H9 (cell line): ENCODE measurements at regions not wholly inside any gene's neighbourhood (a gene's known extent, or its start where the extent isn't known, plus 50 kb on each side); places are given as distances from the start of the nearest gene placed in this dataset.

Experiments
- DNase-seq: peaks from one replicate; pipeline ENCODE4 v3.0.0-alpha.2; 2017
- H2AFZ ChIP-seq: one replicate; pipeline ENCODE4 v1.6.1; 2013; ENCODE audit warnings: mild to moderate bottlenecking, low read length, control low read depth, moderate library complexity
- H2AK5ac ChIP-seq: 2 replicates; pipeline ENCODE4 v1.6.1; 2013; ENCODE audit warnings: low read length, control low read depth, mixed read lengths; ENCODE audit not compliant: insufficient read length
- H2BK120ac ChIP-seq: one replicate; pipeline ENCODE4 v1.6.1; 2013; ENCODE audit warnings: low read depth, mild to moderate bottlenecking, low read length, control low read depth, inconsistent platforms; ENCODE audit not compliant: poor library complexity, severe bottlenecking
- H2BK12ac ChIP-seq: 2 replicates; pipeline ENCODE4 v1.6.1; 2013; ENCODE audit warnings: low read length, control low read depth, mixed read lengths, low read depth; ENCODE audit not compliant: insufficient read length
- H2BK15ac ChIP-seq: 2 replicates; pipeline ENCODE4 v1.6.1; 2013; ENCODE audit warnings: low read depth, low read length, control low read depth
- H2BK20ac ChIP-seq: one replicate; pipeline ENCODE4 v1.6.1; 2013; ENCODE audit warnings: low read depth, mild to moderate bottlenecking, low read length, control low read depth, inconsistent platforms; ENCODE audit not compliant: poor library complexity, severe bottlenecking
- H2BK5ac ChIP-seq: 2 replicates; pipeline ENCODE4 v1.6.1; 2013; ENCODE audit warnings: low read length, control low read depth, mixed read lengths; ENCODE audit not compliant: insufficient read length
- H3K14ac ChIP-seq: 2 replicates; pipeline ENCODE4 v1.6.1; 2013; ENCODE audit warnings: low read length, control low read depth; ENCODE audit not compliant: insufficient read depth
- H3K18ac ChIP-seq: 2 replicates; pipeline ENCODE4 v1.6.1; 2013; ENCODE audit warnings: low read depth, mild to moderate bottlenecking, mixed read lengths, low read length, control low read depth; ENCODE audit not compliant: insufficient read length
- H3K23ac ChIP-seq: 2 replicates; pipeline ENCODE4 v1.6.1; 2013; ENCODE audit warnings: low read length, control low read depth, mixed read lengths, low read depth; ENCODE audit not compliant: insufficient read length
- H3K23me2 ChIP-seq: 2 replicates; pipeline ENCODE4 v1.6.1; 2013; ENCODE audit warnings: low read depth, mild to moderate bottlenecking, mixed read lengths, low read length, control low read depth; ENCODE audit not compliant: insufficient read length, poor library complexity, severe bottlenecking
- H3K27ac ChIP-seq: 2 replicates; pipeline ENCODE4 v1.5.1; 2013; ENCODE audit warnings: low read length, control low read depth, mixed read lengths, low read depth; ENCODE audit not compliant: insufficient read length
- H3K27me3 ChIP-seq: 2 replicates; pipeline ENCODE4 v1.6.1; 2013; ENCODE audit warnings: low read length, control low read depth, inconsistent platforms; ENCODE audit not compliant: insufficient read depth
- H3K4ac ChIP-seq: 2 replicates; pipeline ENCODE4 v1.6.1; 2013; ENCODE audit warnings: low read depth, mild to moderate bottlenecking, control low read depth, inconsistent platforms, low read length, moderate library complexity
- H3K4me1 ChIP-seq: 2 replicates; pipeline ENCODE4 v1.6.1; 2013; ENCODE audit warnings: low read length, control low read depth, inconsistent platforms; ENCODE audit not compliant: insufficient read depth
- H3K4me2 ChIP-seq: 2 replicates; pipeline ENCODE4 v1.6.1; 2013; ENCODE audit warnings: low read length, control low read depth, mixed read lengths; ENCODE audit not compliant: insufficient read length, insufficient read depth
- H3K56ac ChIP-seq: 2 replicates; pipeline ENCODE4 v1.6.1; 2013; ENCODE audit warnings: low read depth, mild to moderate bottlenecking, mixed read lengths, low read length, control low read depth; ENCODE audit not compliant: insufficient read length
- H3K79me1 ChIP-seq: 2 replicates; pipeline ENCODE4 v1.6.1; 2013; ENCODE audit warnings: low read depth, mild to moderate bottlenecking, moderate library complexity, low read length, control low read depth, inconsistent platforms; ENCODE audit not compliant: insufficient read depth, poor library complexity, severe bottlenecking
- H3K79me2 ChIP-seq: 2 replicates; pipeline ENCODE4 v1.6.1; 2013; ENCODE audit warnings: low read length, control low read depth, inconsistent platforms; ENCODE audit not compliant: insufficient read depth
- H3K9ac ChIP-seq: 2 replicates; pipeline ENCODE4 v1.6.1; 2013; ENCODE audit warnings: low read length, control low read depth, mixed read lengths; ENCODE audit not compliant: insufficient read length; ENCODE audit errors: extremely low read depth
- H3K9me3 ChIP-seq: one replicate; pipeline ENCODE4 v1.6.1; 2013; ENCODE audit warnings: low read depth, low read length, inconsistent platforms; ENCODE audit not compliant: control insufficient read depth
- H3T11ph ChIP-seq: one replicate; pipeline ENCODE4 v1.6.1; 2013; ENCODE audit warnings: mild to moderate bottlenecking, low read length, control low read depth, inconsistent platforms
- H4K20me1 ChIP-seq: one replicate; pipeline ENCODE4 v1.6.1; 2013; ENCODE audit not compliant: control insufficient read depth, insufficient read length, insufficient read depth
- H4K5ac ChIP-seq: 2 replicates; pipeline ENCODE4 v1.6.1; 2013; ENCODE audit warnings: low read depth, mild to moderate bottlenecking, mixed read lengths, low read length, control low read depth; ENCODE audit not compliant: insufficient read length
- H4K8ac ChIP-seq: replicated peaks from 2 replicates; pipeline ENCODE4 v1.6.1; 2013; ENCODE audit warnings: low read length, control low read depth, mixed read lengths, low read depth; ENCODE audit not compliant: insufficient read length
- H4K91ac ChIP-seq: 2 replicates; pipeline ENCODE4 v1.6.1; 2013; ENCODE audit warnings: low read depth, mild to moderate bottlenecking, moderate library complexity, mixed read lengths, low read length, control low read depth; ENCODE audit not compliant: insufficient read length
- H3K27ac Mint-ChIP-seq, 3 experiments: 2 replicates in 2 of 3; 3 replicates in 1 of 3; pipeline ENCODE4 v1.8.0; 2020 to 2021; ENCODE audit warnings: mixed read lengths in 3 of 3, mild to moderate bottlenecking in 1 of 3, moderate library complexity in 1 of 3
- H3K27me3 Mint-ChIP-seq: 2 replicates; pipeline ENCODE4 v1.8.0; 2021; ENCODE audit warnings: low read depth, mild to moderate bottlenecking, moderate library complexity, mixed read lengths
- H3K36me3 Mint-ChIP-seq, 3 experiments: 2 replicates in 2 of 3; 3 replicates in 1 of 3; pipeline ENCODE4 v1.8.0; 2020 to 2021; ENCODE audit warnings: low read depth in 3 of 3, mixed read lengths in 3 of 3; ENCODE audit not compliant: insufficient read depth in 1 of 3
- H3K4me1 Mint-ChIP-seq, 2 experiments: 2 replicates each; pipeline ENCODE4 v1.8.0; 2020; ENCODE audit warnings: mixed read lengths in 2 of 2
- H3K4me3 Mint-ChIP-seq, 2 experiments: 2 replicates in 1 of 2; 3 replicates in 1 of 2; pipeline ENCODE4 v1.8.0; 2020 to 2021; ENCODE audit warnings: mild to moderate bottlenecking in 2 of 2, mixed read lengths in 2 of 2, moderate library complexity in 1 of 2
- H3K9me3 Mint-ChIP-seq, 2 experiments: 2 replicates in 1 of 2; 3 replicates in 1 of 2; pipeline ENCODE4 v1.8.0; 2020; ENCODE audit warnings: mild to moderate bottlenecking in 2 of 2, mixed read lengths in 2 of 2, moderate library complexity in 1 of 2
- WGBS: extraction: QIAGEN DNeasy Blood & Tissue Kit; methylation state at CpG from one replicate; pipeline ENCODE4 v1.1.7; 2013; ENCODE audit warnings: missing lambda C conversion rate, low lambda C conversion rate, mixed read lengths; ENCODE audit not compliant: insufficient read length; ENCODE audit errors: extremely low coverage; 5-methylcytosine and 5-hydroxymethylcytosine counted together
- TF ChIP-seq, protein P1 (sequence below): fragments of 200-600 bp; sonication (generic); conservative IDR thresholded peaks from 3 replicates; pipeline ENCODE4 v1.8.0; 2021; ENCODE audit warnings: antibody characterized with exemption, mild to moderate bottlenecking

DNA sequence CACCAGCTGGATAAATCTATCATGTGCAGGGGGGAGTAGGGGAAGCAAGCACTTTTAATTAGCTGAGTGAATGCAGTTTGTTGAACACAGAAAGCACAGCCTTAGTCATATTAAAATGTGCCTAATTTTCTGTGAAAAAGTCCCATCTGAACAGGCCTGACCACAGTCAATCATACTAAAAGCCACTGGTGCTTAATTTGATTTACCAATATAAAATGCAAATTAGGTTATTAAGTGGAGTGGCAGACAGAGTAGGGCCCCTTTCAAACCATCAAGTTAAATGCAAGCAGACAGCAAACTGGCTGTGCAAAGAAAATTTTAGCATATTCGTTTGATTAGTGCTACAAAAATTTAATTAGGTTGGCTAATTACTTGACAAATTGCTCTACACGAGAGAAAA lies 176.1 kb downstream of the ISL1 start:
- no peak overlapping the region for H3K27ac ChIP-seq
- H3K4ac ChIP-seq, result no peak overlapping the region
- H2BK120ac ChIP-seq, result no peak overlapping the region
- H4K91ac ChIP-seq, result no peak overlapping the region
- no peak overlapping the region for H4K5ac ChIP-seq
- no peak for DNase-seq
- Mint-ChIP-seq H3K4me3 (no peak overlapping the region), H3K27ac (no peak overlapping the region; a peak in 1 of 7 replicates), H3K9me3 (no peaks in the 10 kb centered on the region), H3K4me1 (no peaks in the 10 kb centered on the region), H3K36me3 (no peaks in the 10 kb centered on the region), H3K27me3 (no peaks in the 10 kb centered on the region)
- no peaks in the 10 kb centered on the region for H3K79me2 ChIP-seq
- H3K56ac ChIP-seq, result no peak overlapping the region
- H2AK5ac ChIP-seq, result no peak overlapping the region
- no peak overlapping the region for H3K18ac ChIP-seq
- WGBS, result no CpG with 5 or more reads among the region's 2 CpGs
- TF ChIP-seq, protein P1, sequence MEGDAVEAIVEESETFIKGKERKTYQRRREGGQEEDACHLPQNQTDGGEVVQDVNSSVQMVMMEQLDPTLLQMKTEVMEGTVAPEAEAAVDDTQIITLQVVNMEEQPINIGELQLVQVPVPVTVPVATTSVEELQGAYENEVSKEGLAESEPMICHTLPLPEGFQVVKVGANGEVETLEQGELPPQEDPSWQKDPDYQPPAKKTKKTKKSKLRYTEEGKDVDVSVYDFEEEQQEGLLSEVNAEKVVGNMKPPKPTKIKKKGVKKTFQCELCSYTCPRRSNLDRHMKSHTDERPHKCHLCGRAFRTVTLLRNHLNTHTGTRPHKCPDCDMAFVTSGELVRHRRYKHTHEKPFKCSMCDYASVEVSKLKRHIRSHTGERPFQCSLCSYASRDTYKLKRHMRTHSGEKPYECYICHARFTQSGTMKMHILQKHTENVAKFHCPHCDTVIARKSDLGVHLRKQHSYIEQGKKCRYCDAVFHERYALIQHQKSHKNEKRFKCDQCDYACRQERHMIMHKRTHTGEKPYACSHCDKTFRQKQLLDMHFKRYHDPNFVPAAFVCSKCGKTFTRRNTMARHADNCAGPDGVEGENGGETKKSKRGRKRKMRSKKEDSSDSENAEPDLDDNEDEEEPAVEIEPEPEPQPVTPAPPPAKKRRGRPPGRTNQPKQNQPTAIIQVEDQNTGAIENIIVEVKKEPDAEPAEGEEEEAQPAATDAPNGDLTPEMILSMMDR, result no peak
- no peaks in the 10 kb centered on the region for H3K23me2 ChIP-seq
- no peak overlapping the region for H3K9ac ChIP-seq
- H2BK5ac ChIP-seq, result no peak overlapping the region
- no peak overlapping the region for H2BK15ac ChIP-seq
- no peaks in the 10 kb centered on the region for H3K4me1 ChIP-seq
- H4K20me1 ChIP-seq, result no peaks in the 10 kb centered on the region
- no peaks in the 10 kb centered on the region for H3K9me3 ChIP-seq
- no peak overlapping the region for H4K8ac ChIP-seq
- no peak overlapping the region for H3T11ph ChIP-seq
- H3K14ac ChIP-seq, result no peak overlapping the region
- H3K4me2 ChIP-seq, result no peak overlapping the region
- H3K27me3 ChIP-seq, result no peaks in the 10 kb centered on the region
- H3K79me1 ChIP-seq, result no peaks in the 10 kb centered on the region
- H3K23ac ChIP-seq, result no peak overlapping the region
- H2BK20ac ChIP-seq, result no peak overlapping the region
- no peak overlapping the region for H2AFZ ChIP-seq
- H2BK12ac ChIP-seq, result no peak overlapping the region
